Loucy (cell line): ENCODE measurements at regions not wholly inside any gene's neighbourhood (a gene's known extent, or its start where the extent isn't known, plus 50 kb on each side); places are given as distances from the start of the nearest gene placed in this dataset.

Experiments used
- H2AFZ ChIP-seq: fragments of 200-600 bp; sonication (generic); 2 replicates; pipeline ENCODE4 v1.6.0; 2016; ENCODE audit warnings: antibody characterized with exemption, mild to moderate bottlenecking, low read length, moderate library complexity
- H3F3A ChIP-seq: fragments of 200-600 bp; 2 replicates; pipeline ENCODE4 v1.6.0; 2016; ENCODE audit warnings: antibody characterized with exemption, low read depth, mild to moderate bottlenecking
- H3K27me3 ChIP-seq: fragments of 200-600 bp; sonication (generic); 2 replicates; pipeline ENCODE4 v1.6.1; 2014; ENCODE audit warnings: low read length, mild to moderate bottlenecking; ENCODE audit not compliant: insufficient read depth, poor library complexity, severe bottlenecking
- H3K36me3 ChIP-seq: fragments of 200-600 bp; sonication (generic); 2 replicates; pipeline ENCODE4 v1.6.1; 2016; ENCODE audit warnings: low read length; ENCODE audit not compliant: insufficient read depth
- H3K4me1 ChIP-seq: fragments of 200-600 bp; sonication (generic); 2 replicates; pipeline ENCODE4 v1.5.1; 2014; ENCODE audit warnings: low read length, mild to moderate bottlenecking; ENCODE audit not compliant: insufficient read depth, poor library complexity, severe bottlenecking
- H3K4me2 ChIP-seq: fragments of 200-600 bp; sonication (generic); 2 replicates; pipeline ENCODE4 v1.6.0; 2014; ENCODE audit warnings: antibody characterized with exemption, low read length, low read depth, mild to moderate bottlenecking; ENCODE audit not compliant: poor library complexity, severe bottlenecking
- H3K4me3 ChIP-seq: fragments of 200-600 bp; sonication (generic); 2 replicates; pipeline ENCODE4 v1.5.1; 2014; ENCODE audit warnings: low read length, mild to moderate bottlenecking, mixed read lengths; ENCODE audit not compliant: poor library complexity, severe bottlenecking
- H3K79me2 ChIP-seq: fragments of 200-600 bp; sonication (generic); 2 replicates; pipeline ENCODE4 v1.6.1; 2014; ENCODE audit warnings: low read length; ENCODE audit not compliant: insufficient read depth
- H3K9ac ChIP-seq: fragments of 200-600 bp; sonication (generic); 2 replicates; pipeline ENCODE4 v1.6.0; 2014; ENCODE audit warnings: mild to moderate bottlenecking, low read depth, low read length, moderate library complexity; ENCODE audit not compliant: poor library complexity, severe bottlenecking
- H3K9me2 ChIP-seq: fragments of 200-600 bp; sonication (generic); replicated peaks from 2 replicates; pipeline ENCODE4 v1.6.1; 2016; ENCODE audit warnings: low read depth, low read length, mixed read lengths
- H3K9me3 ChIP-seq: fragments of 200-600 bp; sonication (generic); 2 replicates; pipeline ENCODE4 v1.6.1; 2014; ENCODE audit warnings: mild to moderate bottlenecking, antibody characterized with exemption, low read length, low read depth; ENCODE audit not compliant: insufficient read depth
- H4K20me1 ChIP-seq: fragments of 200-600 bp; sonication (generic); 2 replicates; pipeline ENCODE4 v1.6.0; 2014; ENCODE audit warnings: antibody characterized with exemption, low read length, mild to moderate bottlenecking; ENCODE audit not compliant: insufficient read depth, poor library complexity, severe bottlenecking
- CTCF ChIP-seq: fragments of 200-600 bp; sonication (generic); conservative IDR thresholded peaks from 2 replicates; pipeline ENCODE4 v1.5.1; 2014; ENCODE audit warnings: mild to moderate bottlenecking, antibody characterized with exemption, low read length
- EZH2phosphoT487 ChIP-seq: fragments of 200-600 bp; IDR thresholded peaks from 2 replicates; pipeline ENCODE4 v1.6.1; 2018; ENCODE audit warnings: antibody characterized with exemption, mild to moderate bottlenecking, moderate library complexity, borderline replicate concordance

GRCh38 chr2:236977063-236977851 lies 108.4 kb upstream of the COPS8 start:
- no peak overlapping the region for H2AFZ ChIP-seq
- H3K27me3 ChIP-seq, result no peaks in the 10 kb centered on the region
- no peaks in the 10 kb centered on the region for H3K36me3 ChIP-seq
- no peaks in the 10 kb centered on the region for H3K4me1 ChIP-seq
- TF ChIP-seq EZH2phosphoT487, result no peak
- TF ChIP-seq CTCF, result no peak
- H3F3A ChIP-seq, result no peaks in the 10 kb centered on the region
- H3K79me2 ChIP-seq, result no peaks in the 10 kb centered on the region
- H3K4me2 ChIP-seq, result no peak overlapping the region
- H3K9ac ChIP-seq, result no peak overlapping the region
- no peak overlapping the region for H3K4me3 ChIP-seq
- H4K20me1 ChIP-seq, result no peaks in the 10 kb centered on the region
- no peaks in the 10 kb centered on the region for H3K9me2 ChIP-seq
- H3K9me3 ChIP-seq, result no peaks in the 10 kb centered on the region

DNA sequence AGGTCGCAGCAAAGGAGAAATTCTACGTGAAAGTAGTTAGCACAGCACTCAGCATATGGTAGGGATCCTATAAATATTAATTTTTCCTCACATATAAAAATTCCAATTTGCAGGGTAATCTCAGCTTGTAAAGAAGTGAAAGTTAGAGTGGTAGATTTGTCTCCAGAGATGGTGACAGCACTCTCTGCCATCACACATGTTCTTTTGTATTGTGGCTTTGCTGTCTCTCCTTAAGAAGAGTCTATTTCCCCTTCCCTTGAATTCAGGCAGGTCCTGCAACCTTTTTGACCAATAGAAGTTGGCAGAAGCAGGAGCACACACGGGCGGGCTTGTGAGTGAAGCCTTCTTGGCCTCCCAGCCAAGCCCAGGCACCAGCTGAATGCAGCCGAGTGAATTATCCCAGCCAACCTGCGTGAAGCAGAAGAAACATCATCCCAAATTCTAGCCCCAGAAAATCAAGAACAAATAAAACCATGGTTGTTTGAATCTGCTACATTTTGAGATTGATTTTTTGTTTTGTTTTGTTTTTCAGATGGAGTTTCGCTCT lies 107.8 kb upstream of the COPS8 start:
- H3K9me3 ChIP-seq, result no peaks in the 10 kb centered on the region
- H3K27me3 ChIP-seq, result no peaks in the 10 kb centered on the region
- H3K4me1 ChIP-seq, result no peaks in the 10 kb centered on the region
- no peaks in the 10 kb centered on the region for H4K20me1 ChIP-seq
- H3K9me2 ChIP-seq, result no peaks in the 10 kb centered on the region
- H3K9ac ChIP-seq, result no peak overlapping the region
- H2AFZ ChIP-seq, result no peak overlapping the region
- no peaks in the 10 kb centered on the region for H3K79me2 ChIP-seq
- TF ChIP-seq EZH2phosphoT487, result no peak
- TF ChIP-seq CTCF, result no peak
- no peak overlapping the region for H3K4me3 ChIP-seq
- no peaks in the 10 kb centered on the region for H3F3A ChIP-seq
- no peaks in the 10 kb centered on the region for H3K36me3 ChIP-seq
- H3K4me2 ChIP-seq, result no peak overlapping the region

- no peaks in the 10 kb centered on the region for H4K20me1 ChIP-seq
- no peaks in the 10 kb centered on the region for H3K4me1 ChIP-seq
- H3K4me3 ChIP-seq, result no peak overlapping the region
- H3K9ac ChIP-seq, result no peak overlapping the region
- no peaks in the 10 kb centered on the region for H3K36me3 ChIP-seq
- TF ChIP-seq CTCF (no peak), EZH2phosphoT487 (no peak)
- H3F3A ChIP-seq, result no peaks in the 10 kb centered on the region
- no peaks in the 10 kb centered on the region for H3K27me3 ChIP-seq
- no peaks in the 10 kb centered on the region for H3K9me3 ChIP-seq
- H3K4me2 ChIP-seq, result no peak overlapping the region
- no peaks in the 10 kb centered on the region for H3K79me2 ChIP-seq
- no peaks in the 10 kb centered on the region for H3K9me2 ChIP-seq
- no peak overlapping the region for H2AFZ ChIP-seq
These were observed 106.0 kb upstream of the COPS8 start for GRCh38 chr2:236979664-236980063.
